HepG2 (cell line): ENCODE measurements at regions not wholly inside any gene's neighbourhood (a gene's known extent, or its start where the extent isn't known, plus 50 kb on each side); places are given as distances from the start of the nearest gene placed in this dataset.

ENCODE experiments used
- BCL6 ChIP-seq: IDR thresholded peaks from 2 replicates; pipeline ENCODE4 v1.6.1; 2016; ENCODE audit warnings: missing genetic modification reagents, missing compliant biosample characterization
- CEBPB ChIP-seq: IDR thresholded peaks from 2 replicates; pipeline ENCODE4 v1.6.1; 2011; ENCODE audit warnings: low read depth, low read length, improper control_type of control experiment, borderline replicate concordance
- CEBPG ChIP-seq: IDR thresholded peaks from 2 replicates; pipeline ENCODE4 v1.6.1; 2016
- HES4 ChIP-seq: sonication (generic); formaldehyde crosslinking; IDR thresholded peaks from 2 replicates; pipeline ENCODE4 v1.9.0; 2021; ENCODE audit warnings: mild to moderate bottlenecking, missing genetic modification reagents, borderline replicate concordance
- HNF4A ChIP-seq: sonication (generic); formaldehyde crosslinking; IDR thresholded peaks from 2 replicates; pipeline ENCODE4 v1.4.0; 2020; ENCODE audit warnings: missing genetic modification reagents
- KDM1A ChIP-seq: IDR thresholded peaks from 2 replicates; pipeline ENCODE4 v1.6.1; 2016; ENCODE audit warnings: missing compliant biosample characterization
- KDM4B ChIP-seq: sonication (generic); formaldehyde crosslinking; IDR thresholded peaks from 2 replicates; pipeline ENCODE4 v1.4.0; 2020; ENCODE audit warnings: missing genetic modification reagents
- PCBP1 ChIP-seq: fragments of 200-400 bp; formaldehyde crosslinking; IDR thresholded peaks from 2 replicates; pipeline ENCODE4 v1.6.1; 2017; ENCODE audit warnings: mild to moderate bottlenecking, low read depth, low read length, borderline replicate concordance
- SAP130 ChIP-seq: IDR thresholded peaks from 2 replicates; pipeline ENCODE4 v1.6.1; 2016; ENCODE audit warnings: low read depth
- SRY ChIP-seq: sonication (generic); formaldehyde crosslinking; IDR thresholded peaks from 2 replicates; pipeline ENCODE4 v1.8.0; 2022; ENCODE audit warnings: mild to moderate bottlenecking, missing genetic modification reagents
- TFDP1 ChIP-seq: IDR thresholded peaks from 2 replicates; pipeline ENCODE4 v1.6.1; 2016; ENCODE audit warnings: missing compliant biosample characterization, missing genetic modification reagents, borderline replicate concordance
- THAP7 ChIP-seq: sonication (generic); formaldehyde crosslinking; IDR thresholded peaks from 2 replicates; pipeline ENCODE4 v1.8.1; 2023; ENCODE audit warnings: mild to moderate bottlenecking, missing genetic modification reagents
- ZHX1 ChIP-seq: sonication (generic); formaldehyde crosslinking; IDR thresholded peaks from 2 replicates; pipeline ENCODE4 v1.8.1; 2022; ENCODE audit warnings: low read depth, mild to moderate bottlenecking, missing genetic modification reagents
- ZNF274 ChIP-seq: sonication (generic); formaldehyde crosslinking; IDR thresholded peaks from 2 replicates; pipeline ENCODE4 v1.5.1; 2020; ENCODE audit warnings: mild to moderate bottlenecking, missing genetic modification reagents
- ZNF292 ChIP-seq: sonication (generic); formaldehyde crosslinking; IDR thresholded peaks from 2 replicates; pipeline ENCODE4 v1.8.1; 2022; ENCODE audit warnings: mild to moderate bottlenecking, low read depth, missing genetic modification reagents, borderline replicate concordance
- ZNF333 ChIP-seq: sonication (generic); formaldehyde crosslinking; IDR thresholded peaks from 2 replicates; pipeline ENCODE4 v1.4.0; 2020; ENCODE audit warnings: mild to moderate bottlenecking, missing genetic modification reagents, borderline replicate concordance
- ZNF33A ChIP-seq: sonication (generic); formaldehyde crosslinking; IDR thresholded peaks from 2 replicates; pipeline ENCODE4 v1.5.1; 2020; ENCODE audit warnings: missing genetic modification reagents, mild to moderate bottlenecking, moderate library complexity, borderline replicate concordance
- ZNF550 ChIP-seq: sonication (generic); formaldehyde crosslinking; IDR thresholded peaks from 2 replicates; pipeline ENCODE4 v1.4.0; 2020; ENCODE audit warnings: mild to moderate bottlenecking, missing genetic modification reagents, borderline replicate concordance
- TF ChIP-seq, protein P1 (sequence below): sonication (generic); formaldehyde crosslinking; conservative IDR thresholded peaks from 2 replicates; pipeline ENCODE4 v1.4.0; 2020; ENCODE audit warnings: mild to moderate bottlenecking, missing genetic modification reagents, moderate library complexity
- TF ChIP-seq, protein P2 (sequence below): IDR thresholded peaks from 2 replicates; pipeline ENCODE4 v1.6.1; 2016; ENCODE audit warnings: missing genetic modification reagents, missing compliant biosample characterization

DNA sequence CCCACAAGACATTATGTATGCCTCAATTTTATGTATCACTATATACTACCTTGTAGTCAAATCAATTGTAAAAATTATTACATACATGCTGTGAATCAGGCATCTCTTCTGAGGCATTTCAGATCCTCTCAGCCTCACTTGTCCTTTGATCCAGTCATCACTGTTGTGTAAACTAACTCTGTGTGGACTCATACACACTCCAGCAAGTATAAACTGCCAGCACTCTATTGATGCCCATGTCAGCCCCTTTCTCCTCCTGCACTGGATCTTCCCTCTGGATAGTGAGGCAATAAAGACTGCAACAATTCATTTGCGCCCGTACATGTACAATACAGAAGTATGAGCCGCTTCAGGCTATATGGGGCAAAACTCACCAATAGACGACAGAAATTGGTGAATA lies 364.7 kb upstream of the TGFBR2 start (continued):
- TF ChIP-seq, protein P1, sequence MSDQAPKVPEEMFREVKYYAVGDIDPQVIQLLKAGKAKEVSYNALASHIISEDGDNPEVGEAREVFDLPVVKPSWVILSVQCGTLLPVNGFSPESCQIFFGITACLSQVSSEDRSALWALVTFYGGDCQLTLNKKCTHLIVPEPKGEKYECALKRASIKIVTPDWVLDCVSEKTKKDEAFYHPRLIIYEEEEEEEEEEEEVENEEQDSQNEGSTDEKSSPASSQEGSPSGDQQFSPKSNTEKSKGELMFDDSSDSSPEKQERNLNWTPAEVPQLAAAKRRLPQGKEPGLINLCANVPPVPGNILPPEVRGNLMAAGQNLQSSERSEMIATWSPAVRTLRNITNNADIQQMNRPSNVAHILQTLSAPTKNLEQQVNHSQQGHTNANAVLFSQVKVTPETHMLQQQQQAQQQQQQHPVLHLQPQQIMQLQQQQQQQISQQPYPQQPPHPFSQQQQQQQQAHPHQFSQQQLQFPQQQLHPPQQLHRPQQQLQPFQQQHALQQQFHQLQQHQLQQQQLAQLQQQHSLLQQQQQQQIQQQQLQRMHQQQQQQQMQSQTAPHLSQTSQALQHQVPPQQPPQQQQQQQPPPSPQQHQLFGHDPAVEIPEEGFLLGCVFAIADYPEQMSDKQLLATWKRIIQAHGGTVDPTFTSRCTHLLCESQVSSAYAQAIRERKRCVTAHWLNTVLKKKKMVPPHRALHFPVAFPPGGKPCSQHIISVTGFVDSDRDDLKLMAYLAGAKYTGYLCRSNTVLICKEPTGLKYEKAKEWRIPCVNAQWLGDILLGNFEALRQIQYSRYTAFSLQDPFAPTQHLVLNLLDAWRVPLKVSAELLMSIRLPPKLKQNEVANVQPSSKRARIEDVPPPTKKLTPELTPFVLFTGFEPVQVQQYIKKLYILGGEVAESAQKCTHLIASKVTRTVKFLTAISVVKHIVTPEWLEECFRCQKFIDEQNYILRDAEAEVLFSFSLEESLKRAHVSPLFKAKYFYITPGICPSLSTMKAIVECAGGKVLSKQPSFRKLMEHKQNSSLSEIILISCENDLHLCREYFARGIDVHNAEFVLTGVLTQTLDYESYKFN (CRISPR knock-in tag), result peak; percentile 72
- TF ChIP-seq KDM4B (0 out of 2 replicates have a peak, but pooled peaks have one; percentile 33), THAP7 (no peak), CEBPG (CRISPR knock-in tag) (peak; percentile 62; the same call in 1 of the 2 replicates), PCBP1 (no peak), ZNF292 (peak; percentile 91; the same call in 1 of the 2 replicates), ZNF274 (CRISPR knock-in tag) (no peak), KDM1A (CRISPR knock-in tag) (0 out of 2 replicates have a peak, but pooled peaks have one; percentile 40), ZNF33A (CRISPR knock-in tag) (no peak), ZNF333 (CRISPR knock-in tag) (no peak), SAP130 (peak; percentile 51), HES4 (CRISPR knock-in tag) (no peak), SRY (CRISPR knock-in tag) (no peak), ZNF550 (CRISPR knock-in tag) (no peak), HNF4A (peak; percentile 66), CEBPB (peak; percentile 32; the same call in 1 of the 2 replicates), ZHX1 (no peak), TFDP1 (CRISPR knock-in tag) (no peak), BCL6 (CRISPR knock-in tag) (peak; percentile 57)
- TF ChIP-seq, protein P2, sequence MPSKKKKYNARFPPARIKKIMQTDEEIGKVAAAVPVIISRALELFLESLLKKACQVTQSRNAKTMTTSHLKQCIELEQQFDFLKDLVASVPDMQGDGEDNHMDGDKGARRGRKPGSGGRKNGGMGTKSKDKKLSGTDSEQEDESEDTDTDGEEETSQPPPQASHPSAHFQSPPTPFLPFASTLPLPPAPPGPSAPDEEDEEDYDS (CRISPR knock-in tag), result peak; percentile 36; the same call in 1 of the 2 replicates
